ENCODE measurements at regions not wholly inside any gene's neighbourhood (a gene's known extent, or its start where the extent isn't known, plus 50 kb on each side); places are given as distances from the start of the nearest gene placed in this dataset.

GRCh38 chr15:62946940-62947339 is 95.6 kb upstream of the TPM1 start:
- no peak for DNase-seq (ENCODE audit: low spot score)

- DNase-seq (ENCODE audit: low spot score) = no peak
Measured at GRCh38 chr15:62950462-62950931, 92.0 kb upstream of the TPM1 start.

- no peak for DNase-seq (ENCODE audit: low spot score)
Measured at GRCh38 chr15:62951481-62951880, 91.1 kb upstream of the TPM1 start.

- no peak for DNase-seq (ENCODE audit: low spot score)
Measured at GRCh38 chr15:62953021-62953420, 89.5 kb upstream of the TPM1 start.

GRCh38 chr15:62953496-62954045 is 89.0 kb upstream of the TPM1 start:
- no peak for DNase-seq (ENCODE audit: low spot score)

GRCh38 chr15:62957130-62957529 is 85.4 kb upstream of the TPM1 start:
- DNase-seq (ENCODE audit: low spot score) = no peak

- no peak for DNase-seq (ENCODE audit: low spot score)
Measured at GRCh38 chr15:62958528-62959363, 83.8 kb upstream of the TPM1 start.

GRCh38 chr15:62961134-62961533 is 81.4 kb upstream of the TPM1 start:
- no peak for DNase-seq (ENCODE audit: low spot score)

- no peak for DNase-seq (ENCODE audit: low spot score)
Measured at GRCh38 chr15:62962101-62962995, 80.2 kb upstream of the TPM1 start.

GRCh38 chr15:62964251-62964650 is 78.3 kb upstream of the TPM1 start:
- no peak for DNase-seq (ENCODE audit: low spot score)

GRCh38 chr15:62966294-62967078 is 76.1 kb upstream of the TPM1 start:
- DNase-seq (ENCODE audit: low spot score) = no peak

- no peak for DNase-seq (ENCODE audit: low spot score)
Measured at GRCh38 chr15:62968699-62969098, 73.8 kb upstream of the TPM1 start.

- DNase-seq (ENCODE audit: low spot score) = no peak
Measured at GRCh38 chr15:62969442-62970089, 73.0 kb upstream of the TPM1 start.

GRCh38 chr15:62972814-62973213 is 69.7 kb upstream of the TPM1 start:
- no peak for DNase-seq (ENCODE audit: low spot score)

GRCh38 chr15:62975515-62975914 is 67.0 kb upstream of the TPM1 start:
- DNase-seq (ENCODE audit: low spot score) = no peak

- no peak for DNase-seq (ENCODE audit: low spot score)
Measured at GRCh38 chr15:62976301-62976881, 66.2 kb upstream of the TPM1 start.

GRCh38 chr15:62977952-62978811 is 64.4 kb upstream of the TPM1 start:
- no peak for DNase-seq (ENCODE audit: low spot score)

GRCh38 chr15:62979252-62979651 is 63.3 kb upstream of the TPM1 start:
- DNase-seq (ENCODE audit: low spot score) = no peak

GRCh38 chr15:62981071-62981470 is 61.5 kb upstream of the TPM1 start:
- DNase-seq (ENCODE audit: low spot score) = no peak

GRCh38 chr15:62983956-62984355 is 58.6 kb upstream of the TPM1 start:
- DNase-seq (ENCODE audit: low spot score) = no peak

Data from HuH-7.5 (cell line).